ENCODE measurements at regions not wholly inside any gene's neighbourhood (a gene's known extent, or its start where the extent isn't known, plus 50 kb on each side); places are given as distances from the start of the nearest gene placed in this dataset.

DNA sequence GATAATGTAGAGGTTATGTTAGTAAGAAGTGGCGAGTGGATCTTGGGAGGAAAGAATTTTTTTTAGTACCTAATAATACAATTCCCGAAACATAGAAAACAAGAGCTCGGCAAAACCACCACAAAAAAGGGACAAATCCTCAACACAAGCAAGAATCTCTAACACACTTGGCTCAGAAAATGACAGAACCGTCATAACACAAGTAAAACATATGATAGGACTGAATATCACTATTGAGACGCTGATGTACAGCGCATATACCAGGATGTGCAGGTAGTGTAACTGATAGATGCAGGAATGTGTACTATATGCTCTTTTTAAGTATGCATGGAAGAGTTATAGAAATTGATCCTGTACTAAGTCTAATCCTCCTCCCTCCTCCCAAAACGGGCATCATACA, 564.5 kb downstream of the BCL11B start:
- no peak overlapping the region for H3K4me3 ChIP-seq (ENCODE audit: low read depth, low read length)
- ChIA-PET CTCF (no interaction called here), POLR2A (no interaction called here)
- no peak for TF ChIP-seq CTCF (IDR thresholded peaks at IDR 0.05; ENCODE audit: insufficient read depth, low read depth, low read length)
- no peaks in the 10 kb centered on the region for H3K36me3 ChIP-seq (ENCODE audit: control insufficient read depth, insufficient read depth, low read length)
- H3K27me3 ChIP-seq (ENCODE audit: control insufficient read depth, insufficient read depth, low read length) = no peaks in the 10 kb centered on the region
- DNase-seq (ENCODE audit: low read depth) = no peak

DNA sequence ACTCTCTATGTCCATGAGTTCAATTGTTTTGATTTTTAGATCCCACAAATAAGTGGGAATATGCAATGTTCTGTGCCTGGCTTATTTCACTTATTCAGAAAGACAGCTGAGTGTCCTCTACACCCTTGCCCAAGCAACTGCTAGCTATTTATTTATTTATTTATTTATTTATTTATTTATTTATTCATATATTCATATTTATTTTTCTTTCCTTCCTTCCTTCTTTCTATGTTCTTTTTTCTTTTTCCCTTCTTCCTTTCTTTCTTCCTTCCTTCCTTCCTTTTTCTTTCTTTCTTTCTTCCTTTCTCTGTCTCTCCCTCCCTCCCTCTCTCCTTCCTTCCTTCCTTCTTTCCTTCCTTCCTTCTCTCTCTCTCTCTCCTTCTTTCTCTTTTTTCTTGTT, 563.4 kb downstream of the BCL11B start:
- no peak for TF ChIP-seq CTCF (IDR thresholded peaks at IDR 0.05; ENCODE audit: insufficient read depth, low read depth, low read length)
- POLR2A ChIA-PET = no interaction called here

GRCh38 chr14:98711453-98711852, 560.5 kb downstream of the BCL11B start:
- Histone ChIP-seq H3K4me3 (ENCODE audit: low read depth, low read length) (no peak overlapping the region), H3K36me3 (ENCODE audit: control insufficient read depth, insufficient read depth, low read length) (no peaks in the 10 kb centered on the region), H3K27me3 (ENCODE audit: control insufficient read depth, insufficient read depth, low read length) (no peaks in the 10 kb centered on the region)
- ChIA-PET POLR2A (no interaction called here), CTCF (no interaction called here)
- no peak for DNase-seq (ENCODE audit: low read depth)
- TF ChIP-seq CTCF (IDR thresholded peaks at IDR 0.05; ENCODE audit: insufficient read depth, low read depth, low read length) = no peak

More for the DNA sequence above, 563.4 kb downstream of the BCL11B start:
- Histone ChIP-seq H3K4me3 (ENCODE audit: low read depth, low read length) (no peak overlapping the region), H3K27me3 (ENCODE audit: control insufficient read depth, insufficient read depth, low read length) (no peaks in the 10 kb centered on the region), H3K36me3 (ENCODE audit: control insufficient read depth, insufficient read depth, low read length) (no peaks in the 10 kb centered on the region)
- CTCF ChIA-PET = no interaction called here
- no peak for DNase-seq (ENCODE audit: low read depth)

- no peak overlapping the region for H3K4me3 ChIP-seq (ENCODE audit: low read depth, low read length)
- no peak for TF ChIP-seq CTCF (IDR thresholded peaks at IDR 0.05; ENCODE audit: insufficient read depth, low read depth, low read length)
- ChIA-PET CTCF (no interaction called here), POLR2A (no interaction called here)
- DNase-seq (ENCODE audit: low read depth) = no peak
- no peaks in the 10 kb centered on the region for H3K27me3 ChIP-seq (ENCODE audit: control insufficient read depth, insufficient read depth, low read length)
- H3K36me3 ChIP-seq (ENCODE audit: control insufficient read depth, insufficient read depth, low read length) = no peaks in the 10 kb centered on the region
These were observed 557.2 kb downstream of the BCL11B start for GRCh38 chr14:98714626-98715425.

- ChIA-PET CTCF (no interaction called here), POLR2A (no interaction called here)
- Histone ChIP-seq H3K4me3 (ENCODE audit: low read depth, low read length) (no peak overlapping the region), H3K27me3 (ENCODE audit: control insufficient read depth, insufficient read depth, low read length) (no peaks in the 10 kb centered on the region), H3K36me3 (ENCODE audit: control insufficient read depth, insufficient read depth, low read length) (no peaks in the 10 kb centered on the region)
- TF ChIP-seq CTCF (IDR thresholded peaks at IDR 0.05; ENCODE audit: insufficient read depth, low read depth, low read length) = no peak
- no peak for DNase-seq (ENCODE audit: low read depth)
These were observed 555.9 kb downstream of the BCL11B start for GRCh38 chr14:98716133-98716532.
